PC-9 (cell line): ENCODE measurements at regions not wholly inside any gene's neighbourhood (a gene's known extent, or its start where the extent isn't known, plus 50 kb on each side); places are given as distances from the start of the nearest gene placed in this dataset.

ENCODE experiments used
- CTCF ChIP-seq: fragments of 200-600 bp; sonication (generic); conservative IDR thresholded peaks from 2 replicates; pipeline ENCODE4 v1.6.1; 2017; ENCODE audit warnings: mixed run types, antibody characterized with exemption, mild to moderate bottlenecking, moderate library complexity
- EZH2 ChIP-seq: fragments of 200-600 bp; sonication (generic); IDR thresholded peaks from 2 replicates; pipeline ENCODE4 v1.8.0; 2017; ENCODE audit warnings: antibody characterized with exemption, low read depth

- TF ChIP-seq CTCF (no peak), EZH2 (no peak)
Observed at GRCh38 chr2:204389856-204390255, 155.4 kb upstream of the PARD3B start.
